ENCODE measurements at regions not wholly inside any gene's neighbourhood (a gene's known extent, or its start where the extent isn't known, plus 50 kb on each side); places are given as distances from the start of the nearest gene placed in this dataset.
"Not testable (repeated sequence)": the region's sequence is repeated elsewhere in the genome, so short reads cannot be mapped to it uniquely, and the experiment has no call there.

DNA sequence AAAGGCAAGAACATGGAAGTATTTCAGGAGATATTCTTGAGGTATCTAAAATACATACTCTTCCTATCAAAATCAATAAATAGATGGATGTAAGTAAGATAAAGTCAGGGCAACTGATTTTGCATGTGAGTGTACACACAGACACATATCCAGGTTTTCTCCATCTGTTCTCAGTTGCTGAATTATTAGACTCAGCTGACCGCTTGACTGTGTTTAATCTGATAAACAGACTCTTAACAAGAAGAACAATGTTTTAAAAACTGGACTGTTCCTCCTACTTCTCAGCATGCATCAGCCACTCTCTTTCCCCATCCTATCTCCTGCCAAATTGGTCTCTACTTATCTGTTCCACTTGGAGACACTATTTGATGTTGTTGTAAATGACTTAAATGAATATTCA lies 73.5 kb downstream of the GOLGA8G start:
- no peak for DNase-seq (ENCODE audit: low spot score)

DNA sequence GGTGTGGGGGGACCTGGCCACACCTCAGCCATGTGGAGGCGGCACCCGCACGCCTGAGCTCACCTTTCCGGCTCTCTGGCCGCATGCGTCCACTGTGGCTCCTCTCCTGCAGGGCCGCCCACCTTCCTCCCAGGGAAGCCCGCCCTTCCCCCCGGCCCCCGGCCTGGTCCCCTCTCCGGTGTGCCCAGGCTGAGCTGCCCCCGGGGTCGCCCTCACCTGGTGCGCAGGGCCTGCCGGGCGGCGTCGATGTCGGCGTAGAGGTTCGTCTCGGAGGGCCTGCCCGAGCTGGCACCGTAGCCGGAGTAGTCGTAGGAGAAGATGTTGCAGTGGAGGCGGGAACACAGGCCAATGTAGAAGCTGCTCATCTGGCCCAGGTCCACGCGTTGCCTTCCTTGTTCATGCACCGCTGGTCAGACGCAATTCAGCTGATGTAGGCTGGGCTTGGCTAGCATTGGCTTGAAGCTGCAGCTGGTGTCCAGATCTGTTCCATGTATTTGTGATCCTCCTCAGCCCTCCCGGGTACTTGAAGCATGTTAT lies 75.3 kb downstream of the GOLGA8G start:
- DNase-seq (ENCODE audit: low spot score), result peak; percentile 3

DNA sequence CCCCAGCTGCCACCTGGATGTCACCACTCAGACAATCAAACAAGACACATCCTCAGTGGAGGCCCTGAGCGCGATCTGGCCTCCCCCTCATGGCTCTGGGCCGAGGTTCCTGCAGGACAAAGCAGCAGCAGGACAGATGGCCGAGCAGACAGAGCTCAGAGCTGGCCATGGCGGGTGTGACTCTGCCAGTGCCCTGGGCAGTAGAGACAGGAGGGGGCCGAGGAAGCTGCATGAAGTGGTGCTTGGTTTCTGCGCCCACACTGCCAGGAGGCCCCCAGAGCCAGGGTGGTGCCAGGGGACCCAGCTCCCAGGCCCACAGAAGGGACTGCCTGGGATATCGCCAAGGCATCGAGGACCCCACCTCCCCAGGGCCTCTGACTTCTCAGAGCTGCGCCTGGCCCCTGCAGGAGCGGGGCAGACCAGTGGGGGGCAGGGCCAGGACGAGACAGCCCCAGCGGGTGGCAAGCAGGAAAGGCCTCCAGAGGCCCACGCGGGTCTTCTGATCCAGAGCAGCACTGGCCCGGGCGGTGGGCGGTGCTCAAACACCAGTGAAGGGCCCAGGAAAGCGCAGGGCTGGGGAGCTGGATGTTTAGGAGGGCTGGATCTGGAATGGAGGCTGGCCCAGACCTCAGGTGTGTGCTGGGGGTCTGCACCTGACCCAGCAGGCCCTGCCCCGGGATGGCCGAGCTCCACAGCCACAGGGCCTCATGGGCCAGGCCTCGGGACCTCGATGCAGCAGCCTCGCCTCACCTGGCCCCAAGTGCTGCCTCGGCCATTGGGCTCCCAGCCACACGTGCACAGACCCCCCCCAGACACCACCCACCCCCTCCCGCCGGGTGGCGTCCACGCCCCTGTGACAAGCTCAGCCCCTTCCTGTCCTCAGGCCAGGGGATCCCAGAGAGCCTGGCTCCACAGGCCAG lies 76.0 kb downstream of the GOLGA8G start:
- DNase-seq (ENCODE audit: low spot score), result peak; percentile 0

DNA sequence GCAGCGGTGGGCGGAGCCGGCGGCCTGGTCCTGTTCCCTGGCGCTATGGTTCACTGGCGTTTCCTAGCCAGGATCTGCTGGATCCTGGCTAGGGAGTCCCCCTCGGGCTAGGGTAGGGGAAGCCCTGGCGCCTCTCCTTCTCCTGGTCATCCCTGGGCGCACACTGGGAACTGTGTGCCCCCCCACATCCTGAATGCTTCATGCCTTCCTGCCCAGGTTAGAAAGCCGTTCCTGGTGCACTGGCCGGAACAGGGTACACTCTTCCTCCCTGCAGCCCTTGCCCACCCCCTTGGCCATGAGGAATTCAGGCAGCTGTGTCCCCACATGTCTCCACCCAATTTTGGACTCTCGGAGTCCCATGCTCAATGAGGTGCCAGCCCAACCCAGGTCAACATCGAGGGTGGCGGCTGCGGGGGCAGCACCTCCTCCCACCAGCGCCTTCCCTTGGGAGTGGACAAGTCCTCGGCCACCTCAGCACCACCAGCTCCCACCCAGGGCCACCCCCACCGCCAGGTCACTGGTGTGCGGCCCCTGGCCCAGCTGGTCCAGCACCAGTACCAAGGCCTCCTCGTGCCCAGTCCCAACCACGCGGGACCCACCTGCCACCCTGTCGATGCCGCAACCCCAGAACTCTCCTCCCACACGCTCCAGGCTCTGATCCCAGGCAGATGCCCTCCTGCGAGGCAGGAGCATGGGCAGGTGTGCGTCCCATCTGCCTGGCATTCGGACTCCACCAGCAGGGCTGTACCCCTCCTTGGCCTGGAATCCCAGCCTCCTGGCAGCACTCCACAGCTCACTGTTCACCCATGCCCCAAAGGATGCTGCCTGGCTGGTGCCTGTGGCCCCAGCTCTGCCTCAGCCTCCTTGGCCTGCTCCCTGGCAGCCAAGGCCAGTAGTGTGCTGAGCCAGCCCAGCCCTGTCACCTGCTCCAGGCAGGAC lies 77.0 kb downstream of the GOLGA8G start:
- DNase-seq (ENCODE audit: low spot score), result not testable (repeated sequence)

DNA sequence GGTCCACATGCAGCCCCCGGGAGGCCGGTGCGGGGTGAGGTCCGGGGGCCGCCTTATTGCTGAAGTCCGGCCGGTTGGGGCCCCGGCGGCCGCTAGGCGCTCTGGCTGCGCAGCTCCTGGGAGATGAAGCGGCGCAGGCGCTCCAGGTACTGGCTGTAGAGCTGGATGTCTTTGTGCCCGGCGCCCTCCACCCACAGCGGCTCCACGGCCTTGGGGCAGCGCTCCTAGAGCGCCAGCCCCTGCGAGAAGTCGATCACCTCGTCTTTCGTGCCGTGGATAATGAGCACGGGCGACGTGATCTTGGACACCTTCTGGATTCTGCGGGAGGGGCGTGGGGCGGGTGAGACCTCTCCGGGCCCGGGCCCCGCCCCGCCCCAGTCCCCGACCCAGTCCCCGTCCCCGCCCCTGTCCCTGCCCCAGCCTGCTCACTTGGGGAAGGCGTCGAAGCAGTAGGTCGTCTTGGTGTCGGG lies 76.3 kb downstream of the GOLGA8F start:
- not testable (repeated sequence) for DNase-seq (ENCODE audit: low spot score)
